ENCODE measurements at regions not wholly inside any gene's neighbourhood (a gene's known extent, or its start where the extent isn't known, plus 50 kb on each side); places are given as distances from the start of the nearest gene placed in this dataset.
A peak's percentile ranks its signal among the peaks of the same experiment; 100 is the strongest.

DNA sequence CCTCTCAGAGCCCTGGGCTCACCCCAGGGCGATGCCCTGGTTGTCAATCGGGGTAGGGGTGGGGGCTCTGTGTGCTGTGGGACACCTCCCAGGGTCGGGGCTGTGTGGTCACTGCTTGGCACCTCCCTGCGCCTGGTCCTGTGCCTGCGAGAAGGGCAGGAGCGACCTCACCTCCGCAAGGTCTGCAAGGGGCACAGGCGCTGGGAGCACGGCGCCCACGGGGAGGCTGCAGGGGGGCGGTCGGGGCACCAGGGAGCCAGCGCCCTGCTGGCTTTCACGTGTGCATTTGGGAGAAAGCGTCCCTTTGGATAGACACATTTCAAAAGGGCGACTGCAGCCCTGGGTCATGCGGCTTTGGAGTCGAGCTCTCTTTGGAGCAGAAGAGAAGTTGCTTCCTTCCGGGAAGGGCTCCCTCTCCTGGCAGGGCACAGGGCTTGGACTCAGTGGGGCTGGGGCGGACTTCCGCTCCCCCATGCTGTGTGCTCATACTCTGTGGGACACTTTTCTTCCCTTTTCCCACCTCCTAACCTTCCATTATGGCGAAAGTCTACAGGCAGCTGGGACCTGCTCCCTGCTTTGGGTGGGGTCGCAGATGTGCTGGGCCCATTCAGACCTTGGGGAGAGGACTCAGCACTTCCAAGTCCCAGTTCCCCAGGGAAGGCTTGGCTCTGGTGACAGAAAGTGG is 52.9 kb upstream of the SLC28A3 start:
- Histone ChIP-seq H3K36me3 (replicated peaks) (no peaks in the 10 kb centered on the region), H3K4me1 (no peaks in the 10 kb centered on the region), H3K9me3 (no peaks in the 10 kb centered on the region), H3K4me3 (no peak overlapping the region), H3K27me3 (ENCODE audit: low read depth) (peaks cover 11% of the 10 kb centered on the region)
- DNase-seq (ENCODE audit: low spot score in 2 of 2): no peak
- in situ Hi-C loops (cut with MboI; ENCODE audit: low sequenced_read_pairs): loop anchor here (10.0 kb wide), 1 partner anchor 561 kb away; no protein-coding TSS in a partner anchor

DNA sequence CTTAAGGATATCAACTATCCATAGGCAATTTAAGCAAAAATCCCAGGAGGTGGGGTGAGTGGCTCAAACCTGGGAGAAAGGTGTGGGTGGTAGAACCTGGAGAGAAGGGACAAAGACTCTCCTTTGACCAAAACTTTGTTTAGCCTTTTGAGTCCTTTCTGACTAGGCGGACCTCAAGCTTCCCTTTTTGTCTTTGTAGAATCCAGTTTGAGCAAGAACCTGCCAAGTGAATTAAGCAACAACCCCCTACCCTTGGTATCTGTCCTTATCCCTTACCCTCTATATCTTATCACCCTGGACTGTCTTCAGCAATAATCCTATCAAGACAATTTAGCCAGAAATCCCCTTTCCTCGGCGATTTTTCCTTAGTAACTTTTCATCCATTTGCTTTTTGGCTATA is 53.5 kb upstream of the SLC28A3 start:
- peaks cover 11% of the 10 kb centered on the region for H3K27me3 ChIP-seq (ENCODE audit: low read depth)
- in situ Hi-C loops (cut with MboI; ENCODE audit: low sequenced_read_pairs): loop anchor here (10.0 kb wide), 1 partner anchor 561 kb away; no protein-coding TSS in a partner anchor
- no peaks in the 10 kb centered on the region for H3K36me3 ChIP-seq (replicated peaks)
- no peak for DNase-seq (ENCODE audit: low spot score in 2 of 2)
- H3K4me3 ChIP-seq: no peak overlapping the region
- no peaks in the 10 kb centered on the region for H3K9me3 ChIP-seq
- no peaks in the 10 kb centered on the region for H3K4me1 ChIP-seq

DNA sequence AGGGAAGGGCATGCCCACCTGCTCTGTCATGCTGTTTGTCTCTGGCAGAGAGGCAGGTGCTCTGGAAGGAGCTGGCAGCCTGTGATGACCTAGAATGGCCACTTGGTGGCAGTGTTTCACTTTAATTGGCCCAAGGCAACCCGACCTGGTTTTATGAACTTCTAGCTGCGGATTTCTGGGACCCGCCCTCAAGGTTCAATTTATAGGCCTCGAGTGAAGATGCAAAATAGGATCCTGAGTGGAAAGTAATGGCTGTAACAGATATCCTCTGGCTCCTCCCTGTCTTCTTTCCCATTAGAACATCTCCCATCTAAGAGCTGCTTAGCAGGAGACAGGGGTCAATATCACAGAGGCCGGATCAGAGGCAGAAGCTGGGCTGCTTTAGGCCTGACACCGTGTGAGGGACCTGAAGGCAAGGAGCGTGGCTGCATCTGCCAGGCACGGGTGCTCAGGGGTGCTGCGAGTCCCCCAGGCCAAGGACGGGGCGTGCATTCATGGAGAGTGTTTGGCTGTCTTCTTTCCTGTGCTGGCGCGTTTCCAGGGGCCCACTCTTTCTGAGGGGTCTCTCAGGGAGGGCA is 56.7 kb upstream of the SLC28A3 start:
- no peaks in the 10 kb centered on the region for H3K36me3 ChIP-seq (replicated peaks)
- no peak overlapping the region for H3K4me3 ChIP-seq
- no peaks in the 10 kb centered on the region for H3K4me1 ChIP-seq
- peaks cover 9% of the 10 kb centered on the region for H3K27me3 ChIP-seq (ENCODE audit: low read depth)
- H3K9me3 ChIP-seq: no peaks in the 10 kb centered on the region
- in situ Hi-C loops (cut with MboI; ENCODE audit: low sequenced_read_pairs): loop anchor here (10.0 kb wide), 1 partner anchor 558 kb away; no protein-coding TSS in a partner anchor
- peak; percentile 63 to 78 for DNase-seq (ENCODE audit: low spot score in 2 of 2)

DNA sequence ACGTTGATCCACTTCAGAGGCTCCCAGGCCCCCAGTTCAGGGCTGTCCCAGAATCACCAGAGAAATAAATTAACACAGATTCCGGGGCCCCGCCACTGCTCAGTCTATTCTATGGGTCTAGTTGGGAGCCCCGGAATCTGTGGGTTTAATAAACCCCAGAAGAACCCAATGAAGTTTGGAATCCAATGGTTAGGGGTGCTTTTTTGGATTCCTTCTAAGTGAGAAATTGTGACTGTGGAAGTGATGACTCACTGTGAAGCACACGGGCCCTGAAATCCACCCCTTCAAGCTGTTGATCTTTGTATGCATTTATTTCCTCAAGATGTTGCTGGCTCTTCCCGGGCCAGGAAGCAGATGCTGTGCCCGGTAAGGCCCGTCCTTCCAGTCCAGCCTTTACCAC is 57.3 kb upstream of the SLC28A3 start:
- in situ Hi-C loops (cut with MboI; ENCODE audit: low sequenced_read_pairs): loop anchor here (10.0 kb wide), 1 partner anchor 557 kb away; no protein-coding TSS in a partner anchor
- H3K4me3 ChIP-seq: no peak overlapping the region
- H3K9me3 ChIP-seq: no peaks in the 10 kb centered on the region
- peaks cover 9% of the 10 kb centered on the region for H3K27me3 ChIP-seq (ENCODE audit: low read depth)
- H3K36me3 ChIP-seq (replicated peaks): no peaks in the 10 kb centered on the region
- DNase-seq (ENCODE audit: low spot score in 2 of 2): peak in 1 of 2 experiments; percentile 10
- no peaks in the 10 kb centered on the region for H3K4me1 ChIP-seq

DNA sequence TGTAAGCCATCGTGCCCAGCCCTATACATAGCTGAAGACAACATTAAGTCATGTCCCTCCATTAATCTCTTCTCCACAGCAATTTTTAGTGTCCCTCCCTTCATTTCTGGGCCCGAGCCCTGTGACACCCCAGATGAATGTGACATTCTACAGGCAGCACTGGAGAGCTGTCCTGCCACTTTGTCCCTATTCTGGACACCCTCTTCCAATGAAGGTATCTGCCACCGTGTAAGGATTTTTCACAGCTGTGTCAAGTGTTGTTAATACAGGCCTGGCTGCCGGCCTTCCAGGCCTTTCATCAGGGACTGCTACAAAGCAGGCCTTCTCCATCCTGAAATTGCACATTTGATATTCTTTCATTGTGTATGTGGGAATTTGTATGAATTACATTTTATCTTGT is 62.0 kb upstream of the SLC28A3 start:
- Histone ChIP-seq H3K27me3 (ENCODE audit: low read depth) (no peaks in the 10 kb centered on the region), H3K9me3 (no peaks in the 10 kb centered on the region), H3K4me1 (no peaks in the 10 kb centered on the region), H3K36me3 (replicated peaks) (no peaks in the 10 kb centered on the region), H3K4me3 (no peak overlapping the region)
- in situ Hi-C loops (cut with MboI; ENCODE audit: low sequenced_read_pairs): no loop called here
- DNase-seq (ENCODE audit: low spot score in 2 of 2): no peak

- H3K27me3 ChIP-seq (ENCODE audit: low read depth): no peaks in the 10 kb centered on the region
- H3K4me3 ChIP-seq: no peak overlapping the region
- no peaks in the 10 kb centered on the region for H3K4me1 ChIP-seq
- H3K36me3 ChIP-seq (replicated peaks): no peaks in the 10 kb centered on the region
- no peak for DNase-seq (ENCODE audit: low spot score in 2 of 2)
- H3K9me3 ChIP-seq: no peaks in the 10 kb centered on the region
- in situ Hi-C loops (cut with MboI; ENCODE audit: low sequenced_read_pairs): no loop called here
Observed at GRCh38 chr9:84403288-84403687, 62.7 kb upstream of the SLC28A3 start.

GRCh38 chr9:84404095-84404686 is 63.6 kb upstream of the SLC28A3 start:
- H3K9me3 ChIP-seq: no peaks in the 10 kb centered on the region; the same call in 1 of the 2 replicates
- H3K27me3 ChIP-seq (ENCODE audit: low read depth): no peaks in the 10 kb centered on the region
- no peak overlapping the region for H3K4me3 ChIP-seq
- H3K36me3 ChIP-seq (replicated peaks): no peaks in the 10 kb centered on the region
- H3K4me1 ChIP-seq: no peaks in the 10 kb centered on the region
- peak in 1 of 2 experiments; percentile 25 for DNase-seq (ENCODE audit: low spot score in 2 of 2)
- in situ Hi-C loops (cut with MboI; ENCODE audit: low sequenced_read_pairs): no loop called here

DNA sequence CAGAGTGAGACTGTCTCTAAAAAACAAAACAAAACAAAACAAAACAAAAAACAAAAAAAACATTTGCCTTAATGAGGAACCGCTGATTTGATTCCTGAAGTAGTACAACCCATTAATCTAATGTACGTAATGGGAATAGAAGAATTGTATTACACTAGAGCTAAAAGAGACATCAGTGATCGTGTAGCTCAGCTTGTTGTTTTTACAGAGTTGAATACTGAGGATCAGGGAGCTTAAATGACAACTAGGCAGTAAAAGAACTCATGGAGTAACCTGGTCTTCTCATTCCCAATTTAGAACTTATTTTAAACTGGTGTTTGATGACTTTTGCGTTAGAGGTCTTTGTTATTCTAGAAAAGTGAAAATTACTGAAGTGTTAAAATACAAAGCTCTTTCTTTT is 65.1 kb upstream of the SLC28A3 start:
- H3K27me3 ChIP-seq (ENCODE audit: low read depth): no peaks in the 10 kb centered on the region
- H3K4me1 ChIP-seq: no peaks in the 10 kb centered on the region
- in situ Hi-C loops (cut with MboI; ENCODE audit: low sequenced_read_pairs): no loop called here
- H3K4me3 ChIP-seq: no peak overlapping the region
- H3K9me3 ChIP-seq: no peaks in the 10 kb centered on the region; the same call in 1 of the 2 replicates
- H3K36me3 ChIP-seq (replicated peaks): no peaks in the 10 kb centered on the region
- no peak for DNase-seq (ENCODE audit: low spot score in 2 of 2)

DNA sequence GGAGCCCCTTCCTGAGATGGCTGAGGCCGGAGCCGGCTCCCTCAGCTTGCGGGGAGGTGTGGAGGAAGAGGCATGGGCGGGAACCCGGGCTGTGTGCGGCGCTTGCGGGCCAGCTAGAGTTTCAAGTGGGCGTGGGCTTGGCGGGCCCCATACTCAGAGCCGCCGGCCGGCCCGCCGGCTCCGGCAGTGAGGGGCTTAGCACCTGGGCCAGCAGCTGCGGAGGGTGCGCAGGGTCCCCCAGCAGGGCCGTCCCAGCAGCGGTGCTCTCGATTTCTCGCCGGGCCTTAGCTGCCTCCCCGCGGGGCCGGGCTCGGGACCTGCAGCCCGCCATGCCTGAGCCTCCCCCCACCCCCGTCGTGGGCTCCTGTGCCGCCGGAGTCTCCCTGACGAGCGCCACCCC is 67.9 kb upstream of the SLC28A3 start:
- Histone ChIP-seq H3K36me3 (replicated peaks) (no peaks in the 10 kb centered on the region), H3K27me3 (ENCODE audit: low read depth) (no peaks in the 10 kb centered on the region), H3K9me3 (no peaks in the 10 kb centered on the region; the same call in 1 of the 2 replicates), H3K4me3 (no peak overlapping the region), H3K4me1 (no peaks in the 10 kb centered on the region)
- in situ Hi-C loops (cut with MboI; ENCODE audit: low sequenced_read_pairs): no loop called here
- DNase-seq (ENCODE audit: low spot score in 2 of 2): no peak

- Histone ChIP-seq H3K36me3 (replicated peaks) (no peaks in the 10 kb centered on the region), H3K4me1 (no peaks in the 10 kb centered on the region), H3K9me3 (no peaks in the 10 kb centered on the region; the same call in 1 of the 2 replicates), H3K27me3 (ENCODE audit: low read depth) (no peaks in the 10 kb centered on the region), H3K4me3 (no peak overlapping the region)
- in situ Hi-C loops (cut with MboI; ENCODE audit: low sequenced_read_pairs): no loop called here
- DNase-seq (ENCODE audit: low spot score in 2 of 2): no peak
Observed at GRCh38 chr9:84411683-84412267, 71.2 kb upstream of the SLC28A3 start.

GRCh38 chr9:84412654-84413053 is 72.1 kb upstream of the SLC28A3 start:
- Histone ChIP-seq H3K27me3 (ENCODE audit: low read depth) (no peaks in the 10 kb centered on the region), H3K4me1 (no peaks in the 10 kb centered on the region), H3K36me3 (replicated peaks) (no peaks in the 10 kb centered on the region), H3K4me3 (no peak overlapping the region), H3K9me3 (no peaks in the 10 kb centered on the region; the same call in 1 of the 2 replicates)
- in situ Hi-C loops (cut with MboI; ENCODE audit: low sequenced_read_pairs): no loop called here
- no peak for DNase-seq (ENCODE audit: low spot score in 2 of 2)

DNA sequence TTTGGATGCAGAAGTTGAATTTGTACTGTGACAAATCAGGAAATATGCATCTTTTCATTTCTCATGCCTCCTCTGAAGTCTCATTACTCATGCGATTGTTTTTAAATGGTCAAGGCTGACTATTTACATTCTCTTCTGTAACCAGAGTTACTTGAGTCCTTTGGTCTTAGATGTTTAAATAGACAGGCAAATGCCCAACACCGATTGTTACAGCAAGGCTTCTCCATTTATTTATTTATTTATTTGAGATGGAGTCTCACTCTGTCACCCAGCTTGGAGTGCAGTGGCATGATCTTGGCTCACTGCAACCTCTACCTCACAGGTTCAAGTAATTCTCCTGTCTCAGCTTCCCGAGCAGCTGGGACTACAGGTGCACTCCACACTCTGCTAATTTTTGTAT is 72.7 kb upstream of the SLC28A3 start:
- no peak for DNase-seq (ENCODE audit: low spot score in 2 of 2)
- H3K36me3 ChIP-seq (replicated peaks): no peaks in the 10 kb centered on the region
- no peaks in the 10 kb centered on the region for H3K27me3 ChIP-seq (ENCODE audit: low read depth)
- H3K4me1 ChIP-seq: no peaks in the 10 kb centered on the region
- H3K4me3 ChIP-seq: no peak overlapping the region
- in situ Hi-C loops (cut with MboI; ENCODE audit: low sequenced_read_pairs): no loop called here
- H3K9me3 ChIP-seq: no peaks in the 10 kb centered on the region; the same call in 1 of the 2 replicates

DNA sequence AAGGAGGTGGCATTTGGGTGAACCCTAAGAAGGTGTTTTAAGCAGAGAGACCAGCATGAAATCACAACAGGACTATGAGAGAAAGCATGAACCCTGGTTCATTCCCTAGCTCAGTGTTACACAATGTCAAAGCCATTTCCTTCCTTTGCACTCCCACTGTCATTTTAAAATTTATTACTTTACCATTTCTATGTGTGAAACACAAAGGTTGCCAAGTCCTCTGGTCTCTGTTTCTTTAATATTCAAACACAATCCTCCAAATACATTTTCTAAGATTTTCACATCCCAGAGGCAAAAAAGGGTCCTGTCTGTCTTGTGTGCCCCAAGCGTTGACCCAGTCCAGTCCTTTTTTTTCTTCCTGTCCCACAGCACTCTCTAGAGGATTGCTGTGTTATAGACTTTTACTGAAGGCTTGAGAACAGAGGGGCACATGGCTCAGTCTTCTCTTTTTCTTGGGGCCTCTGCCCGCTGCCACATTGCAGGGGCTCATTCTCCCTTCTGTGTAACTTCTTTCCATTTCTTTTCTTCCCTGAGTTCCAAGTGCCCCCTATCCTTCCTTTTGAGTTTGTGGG is 78.6 kb upstream of the SLC28A3 start:
- in situ Hi-C loops (cut with MboI; ENCODE audit: low sequenced_read_pairs): no loop called here
- no peaks in the 10 kb centered on the region for H3K9me3 ChIP-seq
- no peak for DNase-seq (ENCODE audit: low spot score in 2 of 2)
- no peak overlapping the region for H3K4me3 ChIP-seq
- no peaks in the 10 kb centered on the region for H3K36me3 ChIP-seq (replicated peaks)
- no peaks in the 10 kb centered on the region for H3K27me3 ChIP-seq (ENCODE audit: low read depth)
- no peaks in the 10 kb centered on the region for H3K4me1 ChIP-seq

All from HAP-1 (cell line).